T-cell (primary cell): ENCODE measurements at regions not wholly inside any gene's neighbourhood (a gene's known extent, or its start where the extent isn't known, plus 50 kb on each side); places are given as distances from the start of the nearest gene placed in this dataset.
"Not testable (repeated sequence)": the region's sequence is repeated elsewhere in the genome, so short reads cannot be mapped to it uniquely, and the experiment has no call there.

Experiments
- ATAC-seq, 4 experiments: fragments of 200-7000 bp in 3 of 4; fragments of 150-1000 bp in 1 of 4; cut with Tn5 transposase; replicated peaks in 1 of 4; 1 replicate in 3 of 4; 2 replicates in 1 of 4; pipeline ENCODE4 v1.10.0; 2021; ENCODE audit warnings: moderate library complexity in 3 of 4, mild to moderate bottlenecking in 2 of 4, moderate number of reproducible peaks in 1 of 4
- CTCF ChIA-PET, 2 donors: fragments of 300-600 bp; sonication (Branson Sonifier 250); formaldehyde crosslinking; loops; one replicate each; lab custom pipeline; 2022; ENCODE audit warnings: antibody characterized with exemption in 2 of 2; lab: Charles Lee
- POLR2A ChIA-PET, 2 donors: fragments of 300-600 bp; sonication (Branson Sonifier 250); formaldehyde crosslinking; loops; one replicate each; lab custom pipeline; 2022; ENCODE audit warnings: antibody characterized with exemption in 2 of 2; lab: Charles Lee
- DNase-seq, 35 experiments: peaks; one replicate each; pipeline versions ENCODE4 v3.0.0 to v3.0.0-alpha.2; 2013 to 2023
- H3K27ac ChIP-seq: one replicate; pipeline ENCODE4 v1.5.1; 2013; ENCODE audit warnings: low read length
- H3K27me3 ChIP-seq, 2 experiments: replicated peaks in 1 of 2; 1 replicate in 1 of 2; 2 replicates in 1 of 2; pipeline versions ENCODE4 v1.6.1 to v1.7.0; 2013; ENCODE audit warnings: low read length in 1 of 2, mixed read lengths in 1 of 2; ENCODE audit not compliant: control insufficient read depth in 2 of 2, insufficient read depth in 2 of 2; ENCODE audit errors: extremely low read depth in 1 of 2
- H3K36me3 ChIP-seq, 2 donors: 1 replicate in 1 of 2; 2 replicates in 1 of 2; pipeline versions ENCODE4 v1.6.1 to v1.7.0; 2013; ENCODE audit warnings: low read length in 1 of 2; ENCODE audit not compliant: control insufficient read depth in 2 of 2, insufficient read depth in 1 of 2; ENCODE audit errors: extremely low read depth in 1 of 2
- H3K4me1 ChIP-seq, 2 experiments: 1 replicate in 1 of 2; 2 replicates in 1 of 2; pipeline versions ENCODE4 v1.6.1 to v1.7.0; 2013; ENCODE audit warnings: low read length in 2 of 2, mixed read lengths in 1 of 2; ENCODE audit not compliant: insufficient read depth in 2 of 2, control insufficient read depth in 1 of 2; ENCODE audit errors: extremely low read depth in 1 of 2
- H3K4me3 ChIP-seq, 2 donors: 1 replicate in 1 of 2; 2 replicates in 1 of 2; pipeline versions ENCODE4 v1.5.1 to v1.7.0; 2013; ENCODE audit warnings: mild to moderate bottlenecking in 2 of 2, low read length in 1 of 2, moderate library complexity in 1 of 2; ENCODE audit not compliant: control insufficient read depth in 1 of 2; ENCODE audit errors: extremely low read depth in 1 of 2
- H3K9me3 ChIP-seq: 2 replicates; pipeline ENCODE4 v1.7.0; 2013
- H3K27ac Mint-ChIP-seq, 2 donors: one replicate each; pipeline ENCODE4 v1.8.0; 2020 to 2021; ENCODE audit warnings: mild to moderate bottlenecking in 2 of 2, mixed read lengths in 2 of 2
- H3K27me3 Mint-ChIP-seq, 2 donors: one replicate each; pipeline ENCODE4 v1.8.0; 2021 to 2022; ENCODE audit warnings: mixed read lengths in 2 of 2
- H3K36me3 Mint-ChIP-seq: one replicate; pipeline ENCODE4 v1.8.0; 2021; ENCODE audit warnings: mixed read lengths
- H3K4me1 Mint-ChIP-seq, 3 donors: one replicate each; pipeline ENCODE4 v1.8.0; 2020 to 2022; ENCODE audit warnings: mixed read lengths in 3 of 3, mild to moderate bottlenecking in 1 of 3
- H3K4me3 Mint-ChIP-seq, 3 donors: one replicate each; pipeline ENCODE4 v1.8.0; 2020 to 2022; ENCODE audit warnings: mild to moderate bottlenecking in 3 of 3, mixed read lengths in 3 of 3, moderate library complexity in 3 of 3
- H3K9me3 Mint-ChIP-seq, 3 donors: one replicate each; pipeline ENCODE4 v1.8.0; 2020 to 2022; ENCODE audit warnings: mixed read lengths in 3 of 3
- WGBS: methylation state at CpG from one replicate; pipeline ENCODE4 v1.1.5; 2013; ENCODE audit warnings: missing lambda C conversion rate; ENCODE audit not compliant: insufficient coverage; 5-methylcytosine and 5-hydroxymethylcytosine counted together

GRCh38 chr17:68674029-68674925 lies 73.1 kb upstream of the FAM20A start:
- Mint-ChIP-seq H3K9me3 (no peaks in the 10 kb centered on the region), H3K4me1 (no peaks in the 10 kb centered on the region), H3K4me3 (no peak overlapping the region), H3K27me3 (peaks cover 28% of the 10 kb centered on the region in 2 donors), H3K27ac (no peak overlapping the region), H3K36me3 (no peaks in the 10 kb centered on the region)
- Histone ChIP-seq H3K27ac (no peak overlapping the region), H3K27me3 (peaks cover 0 to 5% of the 10 kb centered on the region in 2 experiments), H3K4me3 (no peak overlapping the region), H3K4me1 (no peaks in the 10 kb centered on the region), H3K36me3 (no peaks in the 10 kb centered on the region), H3K9me3 (no peaks in the 10 kb centered on the region)
- no peak for ATAC-seq
- WGBS: 100% methylated on average over 1 of the region's 14 CpGs
- CTCF ChIA-PET: no interaction called here
- POLR2A ChIA-PET: interaction anchor here in 1 of 2 donors (0.6 kb wide), 1 partner anchor 11 kb away, joined by 3 read pairs; no protein-coding TSS in a partner anchor
- no peak for DNase-seq

DNA sequence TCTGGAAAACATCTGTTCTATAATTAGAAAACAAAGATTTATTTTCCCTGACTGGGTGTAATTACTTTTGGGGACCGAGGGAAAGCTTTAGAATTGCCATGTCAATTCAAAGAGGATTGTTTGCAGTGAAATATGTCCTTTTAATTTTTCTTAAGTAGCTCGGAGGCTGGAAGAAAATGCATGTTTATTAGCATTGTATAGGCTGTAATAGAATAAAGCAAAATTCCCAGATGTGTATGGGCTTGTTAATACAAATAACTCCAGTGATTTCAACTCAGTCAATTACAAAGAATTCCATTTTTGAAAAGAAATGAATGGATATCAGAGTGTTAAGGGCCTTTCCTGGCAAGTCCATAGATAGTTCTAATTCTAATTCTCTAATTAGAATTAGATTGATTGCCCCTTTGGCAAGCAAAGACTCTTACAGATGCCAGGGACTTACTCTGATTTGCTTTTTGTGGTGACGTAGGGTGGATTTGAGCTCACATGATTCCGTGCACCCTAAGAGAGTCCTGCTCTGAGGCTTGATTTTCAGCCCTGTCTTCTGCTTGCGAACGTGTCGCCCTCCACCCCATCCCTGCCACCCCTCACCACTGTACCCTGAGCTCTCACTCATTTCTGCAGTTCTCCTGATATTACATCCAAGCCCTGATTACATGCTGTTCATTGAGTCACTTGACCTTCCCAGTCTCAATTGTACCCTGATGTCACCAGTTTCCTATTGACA lies 70.0 kb upstream of the FAM20A start:
- DNase-seq (no peak), ATAC-seq (no peak)
- H3K36me3 Mint-ChIP-seq: no peaks in the 10 kb centered on the region
- ChIA-PET CTCF (no interaction called here), POLR2A (no interaction called here)
- Histone ChIP-seq H3K36me3 (no peaks in the 10 kb centered on the region), H3K9me3 (no peaks in the 10 kb centered on the region), H3K27ac (no peak overlapping the region), H3K4me3 (no peak overlapping the region), H3K4me1 (no peaks in the 10 kb centered on the region), H3K27me3 (no peaks in the 10 kb centered on the region)
- 80% methylated on average over 4 of the region's 7 CpGs for WGBS
- H3K9me3 Mint-ChIP-seq: no peaks in the 10 kb centered on the region
- H3K4me1 Mint-ChIP-seq: no peaks in the 10 kb centered on the region
- H3K27ac Mint-ChIP-seq: no peak overlapping the region
- no peak overlapping the region for H3K4me3 Mint-ChIP-seq
- H3K27me3 Mint-ChIP-seq: peaks cover 25 to 34% of the 10 kb centered on the region in 2 donors

DNA sequence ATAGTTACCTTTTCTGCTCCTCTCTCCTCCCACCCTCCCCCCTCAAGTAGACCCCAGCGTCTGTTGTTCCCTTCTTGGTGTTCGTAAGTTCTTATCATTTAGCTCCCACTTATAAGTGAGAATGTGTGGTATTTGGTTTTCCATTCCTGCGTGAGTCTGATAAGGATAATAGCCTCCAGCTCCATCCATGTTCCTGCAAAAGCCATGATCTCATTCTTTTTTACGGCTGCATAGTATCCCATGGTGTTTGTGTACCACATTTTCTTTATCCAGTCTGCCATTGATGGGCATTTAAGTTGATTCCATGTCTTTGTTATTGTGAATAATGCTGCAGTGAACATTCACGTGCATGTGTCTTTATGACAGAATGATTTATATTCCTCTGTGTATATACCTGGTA lies 65.3 kb upstream of the FAM20A start:
- DNase-seq, H3K4me3 Mint-ChIP-seq, H3K4me1 ChIP-seq, CTCF ChIA-PET, H3K9me3 ChIP-seq, POLR2A ChIA-PET, H3K27ac Mint-ChIP-seq, H3K9me3 Mint-ChIP-seq, H3K4me1 Mint-ChIP-seq, H3K36me3 ChIP-seq, ATAC-seq, H3K27me3 ChIP-seq, H3K36me3 Mint-ChIP-seq, H3K4me3 ChIP-seq, H3K27ac ChIP-seq: not testable (repeated sequence)
- peaks cover 24 to 39% of the 10 kb centered on the region in 2 donors for H3K27me3 Mint-ChIP-seq
- no CpG with 5 or more reads among the region's 5 CpGs for WGBS

DNA sequence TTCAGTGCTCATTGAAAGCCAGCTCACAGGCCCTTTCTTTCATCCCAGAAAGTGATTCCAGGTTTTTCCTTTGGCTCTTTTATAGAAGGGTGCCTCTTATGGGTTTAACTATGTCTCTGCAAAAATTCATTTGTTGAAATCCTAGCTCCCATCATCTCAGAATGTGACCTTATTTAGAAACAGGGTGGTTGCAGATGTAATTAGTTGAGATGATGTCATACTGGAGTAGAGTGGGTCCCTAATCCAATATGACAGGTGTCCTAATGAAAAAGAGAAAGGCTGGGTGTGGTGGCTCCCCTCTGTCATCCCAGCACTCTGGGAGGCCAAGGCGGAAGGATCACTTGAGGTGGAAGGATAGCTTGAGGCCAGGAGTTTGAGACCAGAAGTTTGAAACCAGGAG lies 64.2 kb upstream of the FAM20A start:
- Histone ChIP-seq H3K9me3 (no peaks in the 10 kb centered on the region), H3K4me1 (no peaks in the 10 kb centered on the region), H3K27ac (no peak overlapping the region), H3K36me3 (no peaks in the 10 kb centered on the region), H3K27me3 (no peaks in the 10 kb centered on the region), H3K4me3 (no peak overlapping the region)
- CTCF ChIA-PET: no interaction called here
- Mint-ChIP-seq H3K36me3 (no peaks in the 10 kb centered on the region), H3K4me3 (no peak overlapping the region), H3K9me3 (no peaks in the 10 kb centered on the region), H3K4me1 (no peaks in the 10 kb centered on the region), H3K27ac (no peak overlapping the region), H3K27me3 (peaks cover 24 to 38% of the 10 kb centered on the region in 2 donors)
- WGBS: no CpG with 5 or more reads among the region's 1 CpG
- no peak for DNase-seq
- POLR2A ChIA-PET: no interaction called here
- no peak for ATAC-seq

- Mint-ChIP-seq H3K4me3 (no peak overlapping the region), H3K4me1 (no peaks in the 10 kb centered on the region), H3K36me3 (no peaks in the 10 kb centered on the region), H3K9me3 (no peaks in the 10 kb centered on the region), H3K27me3 (peaks cover 23 to 30% of the 10 kb centered on the region in 2 donors), H3K27ac (no peak overlapping the region)
- Histone ChIP-seq H3K27ac (no peak overlapping the region), H3K4me3 (no peak overlapping the region), H3K9me3 (no peaks in the 10 kb centered on the region), H3K4me1 (no peaks in the 10 kb centered on the region), H3K27me3 (no peaks in the 10 kb centered on the region), H3K36me3 (no peaks in the 10 kb centered on the region)
- POLR2A ChIA-PET: no interaction called here
- DNase-seq (no peak), ATAC-seq (no peak)
- 93% methylated on average over 2 of the region's 2 CpGs for WGBS
- CTCF ChIA-PET: no interaction called here
These were observed 61.3 kb upstream of the FAM20A start for GRCh38 chr17:68662479-68662878.

DNA sequence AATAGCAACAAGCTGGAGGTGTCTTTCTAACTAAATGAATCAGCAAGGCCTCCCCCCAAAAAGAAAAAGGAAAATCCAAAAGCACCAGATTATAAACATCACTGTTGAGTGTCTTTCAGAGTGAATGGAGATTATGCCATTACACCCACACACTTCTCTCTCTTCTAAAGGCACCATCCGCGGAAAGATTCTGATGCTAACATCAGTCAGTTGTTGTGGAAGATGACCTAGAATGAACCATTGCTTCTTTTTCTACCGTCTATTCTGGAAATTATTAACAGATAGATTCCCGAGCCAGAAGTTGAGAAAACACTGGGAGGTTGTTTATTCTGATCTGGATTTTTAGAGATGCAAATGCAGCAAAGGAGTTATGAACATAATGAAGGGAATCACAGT lies 60.9 kb upstream of the FAM20A start:
- no peaks in the 10 kb centered on the region for H3K9me3 Mint-ChIP-seq
- Histone ChIP-seq H3K9me3 (no peaks in the 10 kb centered on the region), H3K4me3 (no peak overlapping the region), H3K36me3 (no peaks in the 10 kb centered on the region), H3K27me3 (no peaks in the 10 kb centered on the region), H3K27ac (no peak overlapping the region), H3K4me1 (no peaks in the 10 kb centered on the region)
- H3K4me1 Mint-ChIP-seq: no peaks in the 10 kb centered on the region
- WGBS: 86% methylated on average over 1 of the region's 4 CpGs
- ChIA-PET POLR2A (no interaction called here), CTCF (no interaction called here)
- H3K27me3 Mint-ChIP-seq: peaks cover 22 to 34% of the 10 kb centered on the region in 2 donors
- no peak overlapping the region for H3K4me3 Mint-ChIP-seq
- H3K36me3 Mint-ChIP-seq: no peaks in the 10 kb centered on the region
- DNase-seq (no peak), ATAC-seq (no peak)
- H3K27ac Mint-ChIP-seq: no peak overlapping the region
